HG02981 (cell line): ENCODE measurements at regions not wholly inside any gene's neighbourhood (a gene's known extent, or its start where the extent isn't known, plus 50 kb on each side); places are given as distances from the start of the nearest gene placed in this dataset.
"Not testable (repeated sequence)": the region's sequence is repeated elsewhere in the genome, so short reads cannot be mapped to it uniquely, and the experiment has no call there.

Experiments used
- ATAC-seq: cut with Tn5 transposase; IDR thresholded peaks from one replicate; pipeline ENCODE4 v1.9.1; 2021; ENCODE audit warnings: mild to moderate bottlenecking, moderate library complexity; ENCODE audit not compliant: unreplicated experiment

DNA sequence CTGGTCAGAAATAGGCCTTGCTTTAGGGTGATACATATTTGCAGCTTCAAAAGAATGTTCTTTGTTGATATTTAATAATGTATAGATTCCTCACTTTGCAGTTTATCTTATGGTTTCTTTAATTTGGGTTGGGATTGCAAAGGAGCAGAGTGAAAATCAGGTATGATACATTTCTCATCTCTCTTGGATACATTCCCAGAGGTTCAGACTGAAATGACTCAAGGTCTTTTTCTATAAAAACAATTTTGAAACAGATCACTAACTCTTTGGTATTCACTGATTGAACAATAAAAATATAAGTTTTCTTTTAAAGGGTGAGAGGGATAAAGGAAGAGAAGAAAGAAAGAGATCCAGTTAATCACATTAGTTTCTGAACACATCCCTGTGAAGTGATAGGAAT lies 606.5 kb upstream of the CAMK1G start:
- ATAC-seq, result no peak

DNA sequence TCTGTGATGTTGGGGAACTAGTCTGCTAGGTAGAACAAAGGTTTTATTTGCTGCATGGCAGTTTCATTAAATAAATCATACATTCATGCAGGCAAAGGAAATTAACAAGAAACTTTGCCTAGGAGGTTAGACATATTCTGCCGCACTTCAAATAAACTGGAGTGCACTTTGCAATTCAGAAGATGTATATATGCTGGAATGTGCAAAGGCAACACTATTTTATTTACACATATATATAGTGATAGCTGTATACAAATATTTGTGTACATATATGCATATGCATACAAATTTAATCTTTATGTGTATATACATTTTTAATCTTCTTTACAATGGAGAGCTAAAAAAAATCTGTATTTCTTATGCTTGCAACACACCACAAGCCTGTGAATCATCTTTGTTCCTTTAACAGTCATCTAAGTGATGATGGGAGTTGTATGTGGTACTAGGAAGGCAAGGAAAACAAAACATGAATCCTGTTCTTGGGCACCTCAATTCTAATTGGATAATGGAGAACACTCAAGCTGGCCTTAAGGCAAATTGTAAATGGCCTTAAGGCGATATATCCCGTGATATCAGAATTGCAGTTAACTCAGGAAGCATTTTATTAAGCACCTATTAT lies 605.8 kb upstream of the CAMK1G start:
- ATAC-seq, result no peak

DNA sequence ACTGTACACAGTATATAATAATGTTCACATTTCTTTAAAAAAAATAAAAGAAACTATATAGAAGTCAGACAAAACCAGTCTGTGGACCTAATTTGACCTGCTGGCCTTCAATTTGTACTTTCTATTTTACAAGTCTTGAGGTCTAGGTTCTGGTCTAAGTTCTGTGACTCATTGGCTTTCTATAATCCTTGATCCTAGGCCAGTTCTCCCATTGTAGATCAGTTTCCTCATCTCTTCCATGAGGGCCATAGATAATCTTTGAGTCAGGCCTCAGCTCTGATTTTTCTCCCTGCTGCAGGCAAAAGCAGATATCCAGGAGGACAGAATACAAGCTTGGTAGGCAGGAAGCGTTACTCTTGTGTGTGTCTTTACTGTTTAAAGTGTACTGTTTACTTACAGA lies 603.7 kb upstream of the CAMK1G start:
- ATAC-seq, result no peak

DNA sequence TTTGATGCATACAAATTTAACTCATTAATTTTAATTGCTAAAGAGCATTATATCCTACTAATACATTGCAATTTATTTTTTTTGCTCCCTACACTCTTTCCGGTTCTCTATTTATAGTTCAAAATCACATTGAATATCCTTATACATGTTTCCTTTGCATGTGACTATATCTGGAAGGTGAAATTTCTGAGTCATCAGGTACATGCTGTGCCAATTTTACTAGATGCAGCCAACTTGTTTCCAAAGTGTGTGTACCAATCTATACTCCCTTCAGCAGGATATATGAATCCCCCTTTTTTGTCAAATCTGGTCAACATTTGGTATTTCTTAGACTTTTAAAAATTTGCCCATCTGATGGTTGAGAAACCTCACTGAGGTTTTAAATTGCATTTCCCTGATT lies 602.9 kb upstream of the CAMK1G start:
- no peak for ATAC-seq

DNA sequence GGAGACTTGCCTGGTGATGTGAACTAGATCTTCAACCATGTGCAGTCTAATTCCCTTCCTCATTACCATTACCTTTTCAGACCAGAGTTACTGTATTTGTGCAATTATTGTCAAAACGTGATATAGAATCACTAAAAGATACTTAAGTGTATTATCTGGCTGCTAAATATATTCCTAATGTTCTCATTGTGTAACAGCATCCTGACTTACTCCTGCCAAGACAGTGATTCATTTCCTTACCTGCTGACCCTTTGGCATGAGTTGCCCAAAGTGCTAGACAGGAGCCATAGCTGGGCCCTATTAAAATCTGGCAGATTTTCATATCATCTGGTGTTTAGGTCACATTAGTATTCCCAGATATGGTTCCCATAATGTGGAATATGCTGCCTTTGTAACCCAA lies 598.3 kb upstream of the CAMK1G start:
- ATAC-seq, result no peak

DNA sequence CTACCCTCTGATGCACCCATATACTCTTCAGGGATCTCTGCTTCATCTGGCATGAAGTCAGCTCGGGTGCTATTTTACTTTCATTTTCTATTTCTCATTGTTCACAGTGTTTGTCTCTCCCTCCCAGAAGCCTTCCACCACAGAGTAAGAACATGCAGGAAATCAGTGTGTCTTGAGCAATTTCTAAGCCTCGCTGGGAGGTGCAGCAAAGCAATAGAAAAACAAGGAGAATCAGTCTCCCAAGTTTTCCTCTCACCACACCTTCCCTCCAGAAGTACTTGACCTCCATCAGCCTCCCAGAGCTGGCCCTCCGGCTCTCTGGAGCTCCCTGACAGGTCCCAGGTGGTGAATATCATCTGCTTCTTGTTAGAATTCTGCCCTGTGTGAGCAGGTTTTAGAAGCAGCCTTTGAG lies 594.7 kb upstream of the CAMK1G start:
- peak; percentile 98 for ATAC-seq

DNA sequence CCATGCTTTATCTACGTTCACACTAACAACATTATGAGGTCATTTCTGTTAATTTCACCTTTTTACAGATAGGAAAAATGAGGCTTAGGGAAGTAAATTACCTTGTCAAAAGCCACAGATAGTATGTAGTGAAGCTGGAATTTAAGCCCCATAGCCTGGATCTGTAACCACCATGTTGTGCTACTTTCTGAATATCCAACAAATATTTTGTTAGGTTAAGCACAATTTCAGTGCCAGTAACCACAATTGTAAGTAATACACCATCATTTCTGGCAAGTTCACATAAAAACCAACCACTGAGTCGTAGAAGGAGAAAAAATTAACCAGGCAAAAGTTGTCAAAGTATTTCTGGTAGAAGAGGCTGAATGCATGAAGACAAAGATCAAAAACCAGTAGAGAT lies 593.1 kb upstream of the CAMK1G start:
- ATAC-seq, result no peak

DNA sequence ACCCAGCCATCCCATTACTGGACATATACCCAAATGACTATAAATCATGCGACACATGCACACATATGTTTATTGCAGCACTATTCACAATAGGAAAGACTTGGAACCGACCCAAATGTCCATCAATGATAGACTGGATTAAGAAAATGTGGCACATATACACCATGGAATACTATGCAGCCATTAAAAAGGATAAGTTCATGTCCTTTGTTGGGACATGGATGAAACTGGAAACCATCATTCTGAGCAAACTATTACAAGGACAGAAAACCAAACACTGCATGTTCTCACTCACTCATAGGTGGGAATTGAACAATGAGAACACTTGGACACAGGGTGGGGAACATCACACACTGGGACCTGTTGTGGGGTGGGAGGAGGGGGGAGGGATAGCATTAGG lies 586.5 kb upstream of the CAMK1G start:
- not testable (repeated sequence) for ATAC-seq

DNA sequence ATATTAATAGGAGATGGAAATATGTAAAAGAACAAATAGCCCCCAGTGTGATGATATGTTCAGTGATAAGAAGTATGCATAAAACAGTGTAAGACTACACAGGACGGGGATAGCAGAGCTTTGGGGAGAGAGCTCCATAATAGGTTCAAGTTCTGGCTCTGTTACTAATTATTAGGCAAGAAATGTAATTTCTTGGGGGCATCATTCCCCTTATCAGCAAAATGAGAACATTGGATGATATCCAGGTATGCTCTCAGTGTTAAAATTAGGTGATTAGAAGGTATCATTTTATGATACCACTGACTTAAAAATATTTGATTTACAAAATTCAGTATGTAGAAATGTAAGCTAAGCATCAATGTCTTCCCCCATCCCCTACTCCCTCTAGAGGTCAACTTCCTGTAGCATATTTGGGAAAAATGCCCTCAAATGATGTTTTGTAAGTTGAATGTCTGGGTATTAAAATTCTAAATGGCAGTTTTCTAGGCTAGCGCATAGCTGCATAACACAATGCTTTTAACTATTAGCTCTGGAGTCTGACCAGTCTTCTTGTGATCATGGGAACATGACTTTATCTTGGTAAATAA lies 585.7 kb upstream of the CAMK1G start:
- no peak for ATAC-seq

DNA sequence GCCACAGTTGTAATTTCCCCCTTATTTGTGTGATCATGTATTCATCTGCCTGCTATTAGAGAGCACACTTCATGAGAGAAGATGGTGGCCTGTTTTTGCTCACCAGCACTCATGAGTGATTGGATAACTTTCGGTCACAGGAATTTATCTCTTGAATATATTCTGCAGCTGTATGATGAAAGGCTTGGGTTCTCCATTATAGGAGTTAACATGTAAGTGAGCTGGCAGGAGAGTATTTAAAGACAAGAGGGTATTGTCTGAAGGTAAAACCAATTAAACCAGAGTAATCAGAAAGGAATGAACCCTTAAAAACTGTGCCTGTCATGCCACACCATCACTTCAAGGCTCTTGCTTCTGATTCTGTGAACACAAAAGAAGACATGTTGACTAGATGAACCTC lies 574.9 kb upstream of the CAMK1G start:
- no peak for ATAC-seq

DNA sequence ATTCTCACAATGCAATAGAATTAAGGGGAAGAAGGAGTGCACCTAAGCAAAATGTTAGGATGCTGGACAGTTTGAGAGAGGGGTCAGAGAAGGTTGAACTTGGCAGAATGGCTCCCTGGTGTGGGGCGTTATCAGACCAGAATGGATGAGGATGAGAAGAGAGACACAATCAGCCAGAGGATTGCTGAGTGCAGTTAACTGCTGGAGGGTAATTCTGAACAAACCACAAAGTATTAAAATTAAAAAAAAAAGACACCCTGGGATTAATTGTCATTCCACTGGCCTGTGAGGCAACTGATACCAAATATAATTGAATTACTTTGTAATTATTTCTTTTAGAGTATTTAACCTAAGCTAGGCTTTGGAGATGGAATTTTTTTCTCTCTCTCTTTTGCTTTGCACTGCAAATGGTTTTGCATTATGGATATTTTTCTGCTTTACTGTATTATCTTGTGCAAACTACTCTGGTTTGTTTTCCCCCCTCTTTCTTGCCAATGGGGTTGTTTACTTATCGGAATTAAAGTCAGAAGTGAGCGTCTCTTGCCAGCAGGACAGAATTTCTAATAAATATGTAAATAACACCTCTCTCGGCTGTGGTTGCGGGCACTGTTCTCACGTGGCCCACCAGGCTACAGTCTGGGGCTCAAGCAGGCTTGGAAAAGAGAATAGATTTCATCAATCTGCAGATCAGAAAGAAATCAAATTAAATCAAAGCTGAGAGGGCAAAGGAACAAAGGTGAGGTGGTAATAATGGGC lies 572.9 kb upstream of the CAMK1G start:
- ATAC-seq, result no peak

DNA sequence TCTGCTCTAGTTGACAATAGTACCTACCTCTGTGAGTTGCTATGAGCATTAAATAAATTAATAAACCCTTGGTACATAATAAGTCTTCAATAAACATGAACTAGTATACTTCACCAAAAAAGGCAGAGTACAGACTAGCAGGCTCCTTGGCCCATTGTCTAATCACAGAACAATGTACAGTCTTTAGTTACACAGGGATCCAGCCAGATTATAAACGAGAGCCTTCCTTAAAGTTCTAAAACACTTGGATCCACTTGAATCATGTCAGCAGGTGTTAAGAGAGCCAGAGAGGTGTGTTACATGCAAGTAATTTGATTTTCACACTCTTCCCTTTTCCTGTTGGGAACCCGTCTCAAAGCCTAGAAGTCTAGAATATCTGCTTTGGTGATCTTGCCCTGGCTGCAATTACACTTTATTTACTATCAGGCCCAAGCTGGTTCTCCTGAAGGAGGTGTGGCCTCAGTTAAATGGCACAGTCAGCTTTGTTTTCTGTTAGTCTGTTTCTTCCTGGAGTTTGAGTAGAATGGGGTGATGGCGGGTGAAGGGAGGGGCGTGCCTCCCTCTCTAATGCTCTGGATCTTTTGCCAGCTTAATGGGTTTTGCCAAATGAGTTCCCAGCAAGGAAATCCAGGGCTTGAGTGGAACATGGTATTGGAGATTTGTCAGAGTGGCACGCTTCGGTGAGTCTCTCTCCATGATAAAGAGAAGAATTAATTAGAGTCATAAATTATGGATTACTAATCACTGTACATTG lies 570.9 kb upstream of the CAMK1G start:
- no peak for ATAC-seq

DNA sequence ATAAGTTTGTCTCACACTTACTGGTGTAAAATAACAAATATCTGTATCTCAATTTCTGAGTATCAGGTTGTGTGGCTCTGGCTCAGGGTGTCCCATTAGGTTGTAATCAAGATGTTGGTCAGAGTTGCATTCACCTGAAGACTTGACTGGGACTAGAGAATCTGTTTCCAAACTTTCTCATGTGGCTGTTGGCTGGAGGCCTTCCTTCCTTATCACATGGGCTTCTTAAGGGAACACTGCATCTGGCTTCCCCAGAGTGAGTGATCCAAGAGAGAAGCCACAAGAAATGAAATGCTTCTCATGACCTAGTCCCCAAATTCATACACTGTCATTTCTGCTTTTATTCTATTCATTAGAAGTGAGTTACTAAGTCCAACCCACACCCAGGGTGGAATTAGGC lies 568.4 kb upstream of the CAMK1G start:
- ATAC-seq, result no peak

DNA sequence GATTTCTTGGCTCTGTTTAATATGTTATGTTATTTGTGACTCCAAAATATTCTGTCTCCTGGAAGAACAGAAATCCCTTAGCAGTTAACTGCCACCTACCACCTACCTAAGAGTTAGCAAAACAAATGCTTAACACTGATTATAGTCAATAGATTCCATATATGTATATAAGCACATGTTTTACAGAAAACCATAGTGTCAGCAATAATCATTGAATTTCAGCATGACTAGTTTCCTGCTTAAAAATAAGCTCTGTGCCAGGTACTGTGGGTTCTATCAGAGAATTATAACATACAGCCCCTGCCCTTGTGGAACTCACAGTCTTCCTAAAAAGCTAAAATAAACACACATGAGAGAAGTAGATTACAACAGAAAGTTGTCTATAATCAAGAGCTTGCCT lies 561.9 kb upstream of the CAMK1G start:
- ATAC-seq, result no peak

DNA sequence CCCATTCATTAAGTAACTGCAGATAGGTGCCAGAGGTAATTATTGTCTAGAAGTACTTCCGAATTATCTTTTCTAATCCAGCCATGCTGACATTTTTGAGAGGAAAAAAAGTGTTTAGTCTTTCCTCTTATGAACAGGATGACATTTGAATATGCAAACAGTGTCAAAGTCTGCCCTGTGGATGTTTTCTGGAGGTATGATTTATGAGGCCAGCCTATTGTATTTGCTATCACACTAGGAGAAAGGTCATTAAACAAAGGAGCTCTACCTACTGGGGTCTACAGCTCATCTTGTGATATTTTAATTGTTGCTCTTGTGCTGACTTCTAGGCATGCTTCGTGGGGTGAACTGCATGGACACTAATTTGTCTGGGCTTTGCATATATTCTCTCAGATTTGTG lies 559.7 kb upstream of the CAMK1G start:
- no peak for ATAC-seq

DNA sequence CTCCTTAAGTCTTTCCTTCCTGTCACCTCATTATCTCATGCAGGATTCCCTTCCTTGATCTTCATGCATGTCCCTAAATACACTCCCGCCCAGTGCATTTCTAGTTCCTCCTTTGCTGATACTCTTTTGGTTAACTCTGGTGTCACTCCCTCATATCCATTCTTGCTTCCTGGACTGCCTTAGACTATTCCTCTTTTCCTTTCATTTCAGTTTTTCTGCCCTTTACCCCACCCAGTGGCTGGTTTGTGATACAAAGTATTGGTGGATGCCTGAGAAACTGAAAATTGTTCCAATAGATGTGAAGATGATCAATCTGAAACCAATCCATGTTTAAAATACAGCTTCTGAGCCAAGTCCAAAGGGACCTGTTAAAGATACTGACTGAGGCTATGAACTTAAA lies 553.8 kb upstream of the CAMK1G start:
- no peak for ATAC-seq

DNA sequence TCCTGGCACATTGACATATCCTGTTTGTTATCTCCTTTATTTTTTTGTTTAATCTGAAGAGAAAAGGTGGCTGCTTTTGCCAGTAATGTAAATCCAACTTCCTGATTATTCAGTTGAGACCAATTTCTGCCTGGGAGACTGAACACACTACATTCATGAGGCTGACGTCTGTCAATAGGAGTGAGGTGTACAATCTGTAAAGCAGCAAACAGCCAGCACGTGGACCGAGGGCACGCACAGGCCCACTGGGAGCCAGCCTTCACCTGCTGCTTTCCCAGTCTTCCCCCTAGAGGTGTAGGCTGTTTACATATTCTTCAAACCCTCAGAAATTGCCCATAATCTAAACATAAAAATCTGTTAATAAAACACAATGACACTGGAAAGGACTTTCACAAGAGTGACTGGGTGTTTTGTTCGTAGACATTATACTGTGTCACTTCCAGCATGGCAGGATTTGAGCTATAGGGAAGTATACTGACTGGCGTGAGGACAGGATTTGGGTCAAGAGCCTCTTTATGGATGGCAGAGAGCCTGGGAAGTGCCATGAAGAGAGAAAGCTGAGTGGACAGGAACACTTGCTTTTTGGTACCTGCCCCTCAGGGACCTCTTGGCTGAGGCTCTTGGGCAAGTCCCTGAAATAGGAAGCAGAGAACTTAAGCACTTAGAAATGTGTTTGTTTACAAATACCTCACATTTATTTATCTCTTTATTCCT lies 552.9 kb upstream of the CAMK1G start:
- no peak for ATAC-seq

DNA sequence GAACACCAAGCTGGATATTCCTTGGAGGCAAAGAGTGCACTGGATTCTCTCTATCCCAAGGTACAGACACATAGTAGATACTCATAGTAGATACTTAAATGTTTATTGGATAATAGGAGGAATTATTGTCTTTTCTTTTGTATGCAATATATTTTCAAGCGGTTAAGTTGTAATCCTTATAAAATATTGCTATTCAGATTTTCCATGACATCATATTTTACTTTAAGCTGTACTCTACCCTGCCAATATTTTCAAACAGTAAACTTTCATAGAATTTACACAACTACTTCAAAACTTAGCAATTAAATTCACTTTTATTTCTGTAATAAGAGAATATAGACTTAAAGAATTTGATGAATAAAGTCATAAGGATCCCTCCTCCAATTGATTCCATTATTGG lies 546.5 kb upstream of the CAMK1G start:
- ATAC-seq, result no peak

DNA sequence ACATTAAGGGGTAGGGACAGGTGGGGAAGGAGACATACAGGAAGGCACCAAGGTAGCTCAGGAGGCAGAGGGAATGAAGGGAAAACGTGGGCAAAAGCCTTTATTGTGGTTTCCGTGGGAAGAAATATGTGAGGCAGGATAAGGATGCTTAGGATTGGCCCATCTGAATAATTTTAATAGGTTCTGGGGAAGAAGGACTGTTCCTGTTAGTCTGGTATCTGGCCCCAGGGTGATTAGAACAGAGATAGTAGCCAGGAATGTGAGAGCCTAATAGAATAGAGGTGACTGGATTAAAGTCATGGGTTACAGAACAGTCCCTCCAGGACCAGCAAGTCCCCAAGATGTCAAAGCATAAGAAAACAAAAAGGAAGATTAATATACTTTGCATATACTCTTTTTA lies 545.2 kb upstream of the CAMK1G start:
- ATAC-seq, result no peak

DNA sequence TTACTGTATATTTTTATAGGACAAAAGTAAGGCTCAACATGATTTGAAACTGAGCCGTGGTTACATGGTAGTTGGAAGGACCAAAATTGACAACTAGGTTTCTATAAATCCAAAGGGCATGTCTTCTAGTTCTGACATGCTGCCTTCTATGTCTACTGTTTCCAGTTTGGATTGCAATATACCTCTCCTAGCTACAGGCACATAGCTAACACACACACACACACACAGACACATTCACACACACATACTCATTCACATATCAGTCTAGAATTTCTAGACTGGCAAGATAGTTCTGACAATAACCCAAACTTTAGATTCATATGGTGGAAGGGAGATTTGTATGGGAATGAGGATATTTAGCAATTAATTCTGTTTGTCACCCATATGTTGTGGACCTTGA lies 544.8 kb upstream of the CAMK1G start:
- ATAC-seq, result no peak

DNA sequence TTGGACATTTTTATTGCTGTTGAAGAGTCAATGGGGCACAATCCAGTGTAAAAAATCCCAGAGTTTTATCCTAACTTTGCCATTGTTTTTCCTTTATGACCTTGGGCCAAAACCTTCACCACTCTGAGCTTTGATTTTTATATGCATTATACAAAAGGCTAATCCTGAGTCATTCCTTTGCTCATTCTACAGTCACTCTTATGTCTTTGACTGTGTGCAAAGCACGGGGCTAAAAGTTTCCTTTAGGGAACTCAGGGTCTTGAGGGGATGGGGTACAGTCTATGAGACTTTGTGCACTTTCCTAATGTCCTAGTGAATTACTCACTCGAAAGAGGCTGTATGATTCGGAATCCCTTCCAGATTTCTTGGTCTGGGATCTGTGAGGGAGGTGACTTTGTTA lies 543.2 kb upstream of the CAMK1G start:
- ATAC-seq, result no peak
